HG02973 (cell line): ENCODE measurements at regions not wholly inside any gene's neighbourhood (a gene's known extent, or its start where the extent isn't known, plus 50 kb on each side); places are given as distances from the start of the nearest gene placed in this dataset.
"Not testable (repeated sequence)": the region's sequence is repeated elsewhere in the genome, so short reads cannot be mapped to it uniquely, and the experiment has no call there.

Experiments used
- ATAC-seq: cut with Tn5 transposase; IDR thresholded peaks from one replicate; pipeline ENCODE4 v1.9.1; 2021; ENCODE audit warnings: moderate library complexity; ENCODE audit not compliant: unreplicated experiment

DNA sequence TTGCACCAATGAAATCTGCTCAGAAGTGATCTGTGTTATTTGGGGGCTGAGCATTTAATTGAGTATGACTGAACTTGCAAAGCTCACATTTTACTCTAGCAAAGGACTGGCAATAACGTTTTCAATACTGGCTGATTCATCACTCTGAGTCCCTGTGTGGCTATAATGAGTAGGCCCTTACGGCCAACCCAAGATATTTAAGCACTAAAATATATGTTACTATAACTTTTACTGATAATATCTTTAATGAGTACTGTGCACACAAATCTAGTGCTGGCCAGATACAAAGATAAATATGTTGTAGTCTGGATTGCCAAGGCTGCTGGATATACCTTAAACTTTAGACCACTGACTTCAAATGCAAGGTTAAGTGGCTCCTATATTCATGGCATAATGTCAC lies 436.4 kb upstream of the KCNMB2 start:
- ATAC-seq, result no peak

DNA sequence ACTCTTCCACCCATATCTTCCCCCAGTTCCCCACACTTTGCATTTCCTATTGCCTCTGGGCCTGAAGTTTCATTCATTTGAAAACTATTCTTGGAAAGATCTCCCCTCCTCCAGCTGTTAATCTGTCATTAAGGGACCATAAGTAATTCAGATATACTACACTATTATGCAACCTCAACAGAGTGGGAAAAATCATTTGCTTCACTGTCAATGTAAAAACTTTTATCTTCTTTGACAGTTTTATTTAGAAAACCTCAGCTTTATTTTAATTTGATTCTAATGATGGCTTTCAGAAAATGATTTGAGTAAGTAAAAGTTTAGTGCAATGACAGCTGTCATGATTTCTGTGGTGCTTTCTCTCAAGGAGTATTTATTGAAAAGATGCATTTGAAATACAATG lies 435.3 kb upstream of the KCNMB2 start:
- no peak for ATAC-seq

- ATAC-seq, result no peak
Measured at GRCh38 chr3:178103140-178103539, 433.1 kb upstream of the KCNMB2 start.

- no peak for ATAC-seq
Measured at GRCh38 chr3:178107804-178108203, 428.4 kb upstream of the KCNMB2 start.

DNA sequence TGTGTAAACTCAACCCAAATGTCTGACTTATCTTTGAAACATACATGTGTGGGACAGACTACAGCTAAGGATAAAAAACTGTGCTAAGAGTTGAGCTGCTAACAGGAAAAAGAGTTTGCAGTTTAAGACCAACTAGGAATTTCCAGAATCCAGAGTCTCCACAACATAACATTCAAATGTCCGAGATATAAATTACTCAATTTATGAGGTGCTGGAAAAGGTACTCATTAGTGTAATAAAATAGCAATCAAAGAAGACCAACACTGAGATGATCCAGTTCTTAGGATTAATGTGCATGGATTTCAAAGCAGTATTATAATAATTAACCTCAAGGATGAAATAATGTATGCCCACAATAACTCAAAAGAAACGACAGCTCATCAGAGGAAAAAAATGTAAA lies 426.5 kb upstream of the KCNMB2 start:
- ATAC-seq, result no peak

- ATAC-seq, result no peak
Measured at GRCh38 chr3:178112134-178112533, 424.1 kb upstream of the KCNMB2 start.

DNA sequence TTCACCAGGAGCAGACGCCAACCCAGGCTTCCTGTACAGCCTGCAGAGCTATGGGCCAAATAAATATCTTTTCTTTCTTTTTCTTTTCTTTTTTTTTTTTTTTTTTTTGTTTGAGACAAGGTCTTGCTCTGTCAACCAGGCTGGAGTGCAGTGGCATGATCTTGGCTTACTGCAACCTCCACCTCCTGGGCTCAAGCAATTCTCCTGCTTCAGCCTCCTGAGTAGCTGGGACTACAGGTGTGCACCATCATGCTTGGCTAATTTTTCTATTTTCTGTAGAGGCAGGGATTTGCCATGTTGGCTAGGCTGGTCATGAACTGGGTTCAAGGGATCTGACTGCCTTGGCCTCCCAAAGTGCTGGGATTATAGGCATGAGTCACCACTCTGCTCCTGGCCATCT lies 423.7 kb upstream of the KCNMB2 start:
- ATAC-seq, result not testable (repeated sequence)

DNA sequence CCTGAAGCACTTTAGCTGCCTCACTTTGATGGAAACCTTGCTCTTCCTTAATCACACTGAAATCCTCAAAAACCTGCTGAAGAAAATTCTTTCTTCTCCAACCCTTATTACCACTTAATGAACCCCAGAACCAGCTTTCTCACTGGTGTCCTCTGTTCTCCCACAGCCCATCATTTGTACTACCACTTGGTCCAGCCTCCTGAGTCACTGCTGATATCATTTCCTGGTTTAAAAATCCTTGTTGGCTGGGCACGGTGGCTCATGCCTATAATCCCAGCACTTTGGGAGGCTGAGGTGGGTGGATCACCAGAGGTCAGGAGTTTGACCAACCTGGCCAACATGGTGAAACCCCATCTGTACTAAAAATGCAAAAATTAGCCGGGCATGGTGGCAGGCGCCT lies 418.6 kb upstream of the KCNMB2 start:
- ATAC-seq, result no peak

GRCh38 chr3:178119608-178120295 lies 416.5 kb upstream of the KCNMB2 start:
- not testable (repeated sequence) for ATAC-seq

GRCh38 chr3:178120367-178120766 lies 415.9 kb upstream of the KCNMB2 start:
- ATAC-seq, result no peak

- ATAC-seq, result no peak
Measured at GRCh38 chr3:178126686-178127085, 409.6 kb upstream of the KCNMB2 start.

DNA sequence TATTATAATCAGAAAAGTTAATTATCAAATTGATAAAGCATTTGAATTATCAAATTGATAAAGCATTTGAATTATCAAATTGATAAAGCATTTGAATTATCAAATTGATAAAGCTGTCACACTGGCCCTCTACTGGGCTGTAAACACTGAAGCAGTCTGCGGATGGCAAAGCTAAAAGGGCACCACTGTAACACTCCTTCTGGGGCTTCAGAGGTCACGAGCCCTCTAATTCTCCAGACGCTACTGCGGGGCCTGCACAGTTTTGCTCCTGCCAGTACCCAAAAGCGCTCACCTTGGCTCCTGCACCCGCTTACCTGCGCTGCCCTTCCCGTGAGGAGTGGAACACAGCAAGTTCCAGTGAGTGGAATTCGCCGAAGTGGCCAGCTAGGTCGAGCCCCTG lies 409.0 kb upstream of the KCNMB2 start:
- ATAC-seq, result no peak

DNA sequence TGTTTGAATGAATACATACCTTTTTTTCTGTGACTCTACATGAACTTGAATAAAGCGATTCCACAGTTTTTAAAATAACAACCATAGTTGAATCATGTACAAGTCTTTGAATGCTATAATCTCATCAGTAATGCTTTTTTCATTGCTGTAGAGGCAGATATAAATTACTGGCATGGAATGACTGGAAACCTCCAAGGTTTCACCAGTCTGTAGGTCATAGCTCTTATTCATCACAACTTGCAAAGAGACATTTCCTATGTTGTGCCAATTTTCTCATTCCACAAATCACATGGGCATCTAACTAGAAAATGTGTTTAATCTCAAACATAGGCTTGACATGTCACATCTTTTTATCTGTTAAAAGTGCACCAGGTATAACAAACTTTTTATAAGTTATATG lies 407.1 kb upstream of the KCNMB2 start:
- no peak for ATAC-seq

DNA sequence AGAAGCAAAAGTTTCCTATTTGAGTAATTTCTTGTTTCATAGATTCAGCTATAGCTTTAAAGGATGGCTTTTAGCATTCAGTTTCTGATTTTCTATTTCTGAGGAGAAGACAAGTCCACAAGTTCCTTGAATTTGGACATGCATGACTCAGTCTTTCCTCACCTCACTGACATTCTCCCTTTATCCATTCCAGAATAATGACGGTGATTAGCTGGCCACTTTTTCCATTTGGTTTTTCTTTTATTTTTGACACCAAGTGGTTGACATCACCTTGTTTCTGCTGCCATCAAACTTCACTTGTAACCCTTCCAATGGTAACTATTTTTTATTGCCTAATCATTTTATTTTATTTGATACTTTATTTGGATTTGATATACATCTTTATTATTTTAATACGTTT lies 404.4 kb upstream of the KCNMB2 start:
- ATAC-seq, result no peak

DNA sequence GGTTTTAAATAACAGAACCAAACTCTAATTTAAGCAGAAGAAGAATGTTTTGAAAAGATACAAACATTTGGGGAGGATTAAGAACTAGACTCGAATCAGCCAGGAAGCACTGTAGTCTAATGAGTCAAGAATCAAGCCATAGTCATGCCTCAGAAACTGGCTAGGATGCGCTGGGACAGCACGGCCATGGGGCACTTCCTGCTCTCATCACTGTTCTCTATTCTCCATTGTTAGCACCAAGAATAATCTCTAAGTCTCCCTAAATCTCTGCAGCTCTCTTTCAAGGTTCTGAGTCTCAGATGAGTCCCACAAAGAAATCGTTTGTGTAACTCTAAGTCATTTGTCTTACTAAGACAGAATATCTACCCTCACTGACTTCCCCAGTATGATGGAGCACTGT lies 399.0 kb upstream of the KCNMB2 start:
- no peak for ATAC-seq

- ATAC-seq, result no peak
Measured at GRCh38 chr3:178137831-178138230, 398.4 kb upstream of the KCNMB2 start.

- ATAC-seq, result no peak
Measured at GRCh38 chr3:178139116-178139515, 397.1 kb upstream of the KCNMB2 start.

DNA sequence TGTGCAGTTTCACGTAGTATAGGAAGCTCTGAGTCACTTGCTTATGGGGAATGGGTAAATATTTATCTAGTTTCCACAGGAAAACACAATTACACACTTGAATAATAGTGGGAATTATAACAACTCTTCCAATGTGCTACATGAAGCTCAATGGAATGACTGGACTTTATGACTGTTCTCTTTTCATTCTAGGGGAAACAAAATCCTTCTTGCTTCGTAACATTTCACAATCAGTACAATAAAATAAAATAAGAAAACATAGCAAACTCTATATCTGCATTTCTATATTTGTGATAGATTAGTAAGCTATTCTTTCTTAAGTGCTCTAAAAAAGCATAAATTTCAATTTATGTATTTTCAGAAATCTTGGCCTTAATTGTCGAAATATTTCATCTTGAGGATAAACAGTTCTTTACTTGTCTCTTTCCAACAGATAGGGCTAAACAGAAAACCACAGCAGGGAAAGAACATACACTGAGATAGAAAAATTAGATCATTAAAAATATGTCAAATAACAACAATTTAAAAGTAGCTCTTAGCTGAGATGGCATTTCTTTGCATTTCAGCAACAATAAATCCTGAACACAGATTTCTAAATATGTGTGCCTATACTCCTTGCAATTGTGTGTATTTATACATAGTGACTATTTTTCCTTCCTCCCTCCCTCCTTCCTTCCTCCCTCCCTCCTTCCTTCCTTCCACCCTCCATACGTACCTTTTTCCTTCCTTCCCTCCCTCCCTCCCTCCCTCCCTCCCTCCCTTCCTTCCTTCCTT lies 395.5 kb upstream of the KCNMB2 start:
- ATAC-seq, result no peak

- ATAC-seq, result not testable (repeated sequence)
Measured at GRCh38 chr3:178141305-178141684, 394.9 kb upstream of the KCNMB2 start.

DNA sequence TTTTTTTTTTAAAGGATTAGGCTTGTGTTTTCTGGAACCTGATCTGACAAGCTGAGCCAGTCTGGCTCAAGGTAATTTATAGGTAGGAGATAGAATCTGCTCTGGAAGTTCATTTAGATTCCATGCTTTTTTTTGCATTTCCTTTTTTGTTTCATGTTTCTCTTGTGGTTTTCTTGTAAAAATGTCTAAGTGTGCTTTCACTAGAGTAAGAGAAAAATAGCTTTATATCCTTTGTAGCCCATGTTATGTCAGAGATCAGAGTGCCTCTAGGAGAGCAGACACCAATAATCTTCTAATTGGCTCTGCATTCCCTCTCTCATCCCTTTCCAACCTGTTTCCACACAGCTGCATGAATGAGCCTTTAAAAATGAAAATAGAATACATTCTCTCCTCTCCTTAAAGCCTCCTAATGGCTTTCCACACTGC lies 389.8 kb upstream of the KCNMB2 start:
- no peak for ATAC-seq

- no peak for ATAC-seq
Measured at GRCh38 chr3:178147001-178147400, 389.2 kb upstream of the KCNMB2 start.

- ATAC-seq, result no peak
Measured at GRCh38 chr3:178152031-178152806, 384.0 kb upstream of the KCNMB2 start.
